PC-9 (cell line): ENCODE measurements at regions not wholly inside any gene's neighbourhood (a gene's known extent, or its start where the extent isn't known, plus 50 kb on each side); places are given as distances from the start of the nearest gene placed in this dataset.

Experiments
- BruUV-seq: library from RNA; stranded (reverse); fragments of 400-500 nt; replicated peaks from 2 replicates; lab custom pipeline; 2021; lab: Mats Ljungman, UMichigan
- CTCF ChIA-PET: fragments of 300-600 bp; sonication (Branson Sonifier 250); formaldehyde crosslinking; loops from one replicate; lab custom pipeline; 2022; ENCODE audit warnings: antibody characterized with exemption; lab: Charles Lee
- POLR2A ChIA-PET: fragments of 300-600 bp; sonication (Branson Sonifier 250); formaldehyde crosslinking; loops from one replicate; lab custom pipeline; 2022; ENCODE audit warnings: antibody characterized with exemption; ENCODE audit not compliant: unreplicated experiment; lab: Charles Lee
- DNase-seq, 2 experiments: peaks; one replicate each; pipeline versions ENCODE4 v3.0.0 to v3.0.0-alpha.2; 2015 to 2022; ENCODE audit warnings: mixed read lengths in 1 of 2
- H2AFZ ChIP-seq: fragments of 200-600 bp; sonication (generic); 2 replicates; pipeline ENCODE4 v1.8.1; 2017; ENCODE audit warnings: antibody characterized with exemption
- H3F3A ChIP-seq: fragments of 200-600 bp; sonication (generic); 2 replicates; pipeline ENCODE4 v1.8.1; 2017; ENCODE audit warnings: antibody characterized with exemption, mild to moderate bottlenecking, low read depth; ENCODE audit not compliant: insufficient read depth
- H3K27ac ChIP-seq: fragments of 200-600 bp; sonication (generic); 2 replicates; pipeline ENCODE4 v1.6.1; 2016; ENCODE audit warnings: mixed run types
- H3K27me3 ChIP-seq: fragments of 200-600 bp; sonication (generic); 2 replicates; pipeline ENCODE4 v1.6.1; 2016; ENCODE audit warnings: low read depth, mixed run types; ENCODE audit not compliant: insufficient read depth
- H3K36me3 ChIP-seq: fragments of 200-600 bp; sonication (generic); 2 replicates; pipeline ENCODE4 v1.6.1; 2016; ENCODE audit warnings: low read depth, mixed run types
- H3K4me1 ChIP-seq: fragments of 200-600 bp; sonication (generic); replicated peaks from 2 replicates; pipeline ENCODE4 v1.6.1; 2016; ENCODE audit warnings: mixed run types; ENCODE audit not compliant: insufficient read depth
- H3K4me2 ChIP-seq: fragments of 200-600 bp; sonication (generic); 2 replicates; pipeline ENCODE4 v1.6.1; 2017; ENCODE audit warnings: mixed run types
- H3K4me3 ChIP-seq: fragments of 200-600 bp; sonication (generic); 2 replicates; pipeline ENCODE4 v1.6.1; 2016; ENCODE audit warnings: mixed run types
- H3K79me2 ChIP-seq: fragments of 200-600 bp; sonication (generic); 2 replicates; pipeline ENCODE4 v1.6.1; 2017; ENCODE audit warnings: low read depth, mixed run types
- H3K9me2 ChIP-seq: fragments of 200-600 bp; sonication (generic); 2 replicates; pipeline ENCODE4 v1.8.1; 2017; ENCODE audit warnings: mild to moderate bottlenecking; ENCODE audit not compliant: insufficient read depth
- H3K9me3 ChIP-seq: fragments of 200-600 bp; sonication (generic); 2 replicates; pipeline ENCODE4 v1.8.1; 2016; ENCODE audit warnings: low read depth; ENCODE audit not compliant: insufficient read depth
- H4K20me1 ChIP-seq: fragments of 200-600 bp; sonication (generic); 2 replicates; pipeline ENCODE4 v1.8.1; 2017; ENCODE audit not compliant: insufficient read depth
- CTCF ChIP-seq: fragments of 200-600 bp; sonication (generic); conservative IDR thresholded peaks from 2 replicates; pipeline ENCODE4 v1.6.1; 2017; ENCODE audit warnings: mixed run types, antibody characterized with exemption, mild to moderate bottlenecking, moderate library complexity
- EZH2 ChIP-seq: fragments of 200-600 bp; sonication (generic); IDR thresholded peaks from 2 replicates; pipeline ENCODE4 v1.8.0; 2017; ENCODE audit warnings: antibody characterized with exemption, low read depth
- intact Hi-C: fragments of 100-400 bp; cut with micrococcal nuclease; formaldehyde crosslinking; loops from one replicate; pipeline ENCODE4 v1.10.0; 2022; ENCODE audit not compliant: unreplicated experiment

GRCh38 chr11:92477686-92478085 is 253.1 kb downstream of the FAT3 start:
- no peaks in the 10 kb centered on the region for H3K79me2 ChIP-seq
- ChIA-PET CTCF (no interaction called here), POLR2A (no interaction called here)
- no peak for DNase-seq
- no peaks in the 10 kb centered on the region for H3K27me3 ChIP-seq
- H3K27ac ChIP-seq, result no peak overlapping the region
- no peaks in the 10 kb centered on the region for H3K9me3 ChIP-seq
- no TSS peak for BruUV-seq
- no peak overlapping the region for H2AFZ ChIP-seq
- intact Hi-C loops, result loop anchor here (10.0 kb wide), 1 partner anchor 93 kb away; no protein-coding TSS in a partner anchor
- H3K4me3 ChIP-seq, result no peak overlapping the region
- peaks cover 8% of the 10 kb centered on the region; the same call in 1 of the 2 replicates for H3K4me1 ChIP-seq
- H3K4me2 ChIP-seq, result no peak overlapping the region
- no peaks in the 10 kb centered on the region for H3K9me2 ChIP-seq
- no peaks in the 10 kb centered on the region for H3F3A ChIP-seq
- no peaks in the 10 kb centered on the region for H3K36me3 ChIP-seq
- no peaks in the 10 kb centered on the region for H4K20me1 ChIP-seq
- TF ChIP-seq CTCF, result no peak
- no peak for TF ChIP-seq EZH2

- Histone ChIP-seq H3K27ac (no peak overlapping the region), H3K36me3 (no peaks in the 10 kb centered on the region), H3K9me2 (no peaks in the 10 kb centered on the region), H3K79me2 (no peaks in the 10 kb centered on the region), H3K4me2 (no peak overlapping the region), H2AFZ (no peak overlapping the region), H4K20me1 (no peaks in the 10 kb centered on the region), H3K4me3 (no peak overlapping the region), H3K9me3 (no peaks in the 10 kb centered on the region), H3K27me3 (no peaks in the 10 kb centered on the region), H3K4me1 (peaks cover 8% of the 10 kb centered on the region; the same call in 1 of the 2 replicates), H3F3A (no peaks in the 10 kb centered on the region)
- ChIA-PET CTCF (no interaction called here), POLR2A (no interaction called here)
- DNase-seq, result no peak
- no peak for TF ChIP-seq CTCF
- TF ChIP-seq EZH2, result no peak
- intact Hi-C loops, result no loop called here
- no TSS peak for BruUV-seq
Observed at GRCh38 chr11:92480499-92480898, 255.9 kb downstream of the FAT3 start.

GRCh38 chr11:92482492-92483060 is 258.0 kb downstream of the FAT3 start:
- Histone ChIP-seq H3K9me2 (no peaks in the 10 kb centered on the region), H3K79me2 (no peaks in the 10 kb centered on the region), H3K9me3 (no peaks in the 10 kb centered on the region), H3K27ac (no peak overlapping the region), H3F3A (no peaks in the 10 kb centered on the region), H3K36me3 (no peaks in the 10 kb centered on the region), H3K4me3 (no peak overlapping the region), H3K4me1 (peaks cover 8% of the 10 kb centered on the region; the same call in 1 of the 2 replicates), H2AFZ (no peak overlapping the region; the same call in 1 of the 2 replicates), H3K27me3 (no peaks in the 10 kb centered on the region), H4K20me1 (no peaks in the 10 kb centered on the region), H3K4me2 (no peak overlapping the region)
- CTCF ChIA-PET, result no interaction called here
- TF ChIP-seq CTCF (no peak), EZH2 (no peak)
- DNase-seq, result no peak
- intact Hi-C loops, result no loop called here
- POLR2A ChIA-PET, result no interaction called here
- BruUV-seq, result no TSS peak
